GM21529 (cell line): ENCODE measurements at regions not wholly inside any gene's neighbourhood (a gene's known extent, or its start where the extent isn't known, plus 50 kb on each side); places are given as distances from the start of the nearest gene placed in this dataset.

Experiments
- ATAC-seq: cut with Tn5 transposase; IDR thresholded peaks from one replicate; pipeline ENCODE4 v1.9.1; 2021; ENCODE audit not compliant: unreplicated experiment

DNA sequence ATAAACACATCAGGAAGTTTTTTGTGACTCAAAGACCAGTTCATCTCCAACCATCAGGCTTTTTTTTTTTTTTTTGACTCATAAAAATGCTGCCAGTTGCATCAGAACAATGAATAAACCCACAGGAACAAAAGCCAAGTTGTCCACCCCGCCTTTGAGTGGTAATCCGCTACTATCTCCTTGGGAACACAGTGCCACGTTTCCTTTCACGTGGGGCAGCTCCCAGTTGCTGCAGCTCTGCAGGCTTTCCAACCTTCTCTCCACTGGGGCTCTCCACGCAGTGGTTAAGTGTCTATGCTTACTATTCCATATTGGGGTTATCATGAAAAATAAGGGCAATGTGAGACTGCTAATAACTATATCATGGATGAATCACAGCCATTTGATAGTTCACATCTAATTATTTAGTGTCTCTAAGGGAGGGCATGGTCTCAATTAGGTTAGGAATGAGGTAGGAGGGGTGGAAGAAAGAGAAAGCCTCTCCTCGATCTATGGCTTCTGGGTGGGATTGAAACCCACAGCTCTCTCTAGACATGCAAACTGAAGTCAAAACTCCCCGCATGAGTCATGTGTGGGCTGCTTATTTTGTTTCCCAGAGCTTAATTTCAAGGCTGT lies 55.8 kb upstream of the ACTBL2 start:
- no peak for ATAC-seq

DNA sequence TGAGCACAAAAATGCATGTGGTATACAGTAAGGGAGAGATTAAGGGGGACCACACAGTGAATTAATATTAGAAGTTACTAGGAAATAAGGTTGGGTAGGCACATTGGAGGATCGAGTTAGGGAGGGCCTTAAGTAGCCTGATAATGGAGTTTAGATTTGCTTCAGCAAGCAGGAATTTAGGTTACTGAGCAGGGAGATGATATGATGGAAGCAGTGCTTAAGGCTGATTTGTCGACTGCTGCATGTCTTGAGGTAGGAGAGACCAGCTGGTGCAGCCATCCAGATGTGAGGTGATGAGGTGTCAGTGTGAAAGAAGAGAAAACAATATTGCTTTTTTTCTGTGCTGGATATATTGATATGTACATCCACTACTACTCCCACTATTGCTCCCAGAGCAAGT lies 55.2 kb upstream of the ACTBL2 start:
- no peak for ATAC-seq

DNA sequence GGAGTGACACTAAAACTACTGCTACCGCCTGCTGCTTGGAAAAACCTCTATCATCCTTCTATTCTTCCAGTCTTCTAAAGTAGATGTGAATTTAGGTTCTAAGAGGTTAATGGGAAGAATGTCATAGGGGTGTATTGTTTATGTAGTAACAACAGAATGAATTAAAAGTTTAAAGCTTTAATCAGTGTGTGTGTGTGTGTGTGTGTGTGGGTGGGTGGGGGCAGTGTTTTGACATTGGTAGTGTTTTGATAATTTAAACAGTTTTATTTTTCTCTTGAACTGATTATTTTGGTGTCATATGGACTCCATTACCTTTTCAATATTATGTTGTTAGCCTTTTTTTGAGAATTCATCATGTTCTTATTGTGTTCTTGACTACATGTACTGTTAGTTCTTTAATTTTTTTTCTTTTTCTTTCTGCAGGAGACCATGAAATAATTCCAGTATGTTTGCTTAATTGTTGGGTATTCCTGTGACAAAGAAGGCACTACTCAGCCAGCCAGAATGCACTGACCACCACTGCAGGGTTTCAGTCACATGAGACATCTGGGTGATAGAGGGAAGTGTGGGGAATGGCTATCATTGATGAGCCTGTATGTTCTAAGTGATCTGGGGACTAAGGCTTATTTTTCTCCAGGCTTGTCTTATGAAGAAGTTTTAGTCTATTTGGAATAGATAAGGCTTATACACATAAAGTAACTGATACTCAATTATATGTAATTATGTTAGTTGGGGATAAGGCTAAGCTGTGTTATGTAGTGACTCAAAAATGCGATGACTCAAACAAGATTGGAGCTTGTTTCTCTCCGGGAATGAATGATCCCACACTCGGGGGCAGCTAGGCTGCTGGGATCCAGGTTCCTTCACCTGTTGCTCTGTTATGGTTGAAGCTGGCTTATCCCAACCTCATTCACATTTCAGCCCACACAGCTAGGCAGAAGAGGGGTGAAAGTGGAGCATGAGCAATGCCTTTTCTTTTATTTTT lies 50.2 kb upstream of the ACTBL2 start:
- ATAC-seq = no peak
